ENCODE measurements at regions not wholly inside any gene's neighbourhood (a gene's known extent, or its start where the extent isn't known, plus 50 kb on each side); places are given as distances from the start of the nearest gene placed in this dataset.

DNA sequence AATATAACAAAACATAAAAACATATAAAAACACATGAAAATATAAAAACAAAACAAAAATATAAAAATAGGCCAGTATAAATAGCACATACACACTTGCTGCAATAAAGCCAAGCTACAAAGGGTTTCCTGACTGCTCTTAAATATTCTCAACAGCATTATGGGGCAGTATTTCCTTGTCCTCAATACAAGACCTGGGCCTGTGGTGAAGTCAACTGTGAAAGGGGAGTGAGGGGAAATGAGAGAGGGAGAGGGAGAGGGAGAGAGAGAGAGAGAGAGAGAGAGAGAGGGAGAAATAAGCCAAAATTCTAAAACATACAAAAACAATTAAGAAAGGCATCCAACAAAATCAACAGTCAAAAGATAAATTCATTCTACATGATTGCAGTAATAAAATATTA, 82.6 kb upstream of the NEDD4L start:
- TF ChIP-seq CTCF (IDR thresholded peaks at IDR 0.05) (no peak), SIN3A (IDR thresholded peaks at IDR 0.05; ENCODE audit: borderline replicate concordance, insufficient read depth, low read depth, low read length) (no peak), POLR2AphosphoS5 (IDR thresholded peaks at IDR 0.05; ENCODE audit: low read depth, low read length) (no peak), TCF7L2 (IDR thresholded peaks at IDR 0.05; ENCODE audit: low read depth, low read length) (no peak)
- TF ChIP-seq, protein P1, sequence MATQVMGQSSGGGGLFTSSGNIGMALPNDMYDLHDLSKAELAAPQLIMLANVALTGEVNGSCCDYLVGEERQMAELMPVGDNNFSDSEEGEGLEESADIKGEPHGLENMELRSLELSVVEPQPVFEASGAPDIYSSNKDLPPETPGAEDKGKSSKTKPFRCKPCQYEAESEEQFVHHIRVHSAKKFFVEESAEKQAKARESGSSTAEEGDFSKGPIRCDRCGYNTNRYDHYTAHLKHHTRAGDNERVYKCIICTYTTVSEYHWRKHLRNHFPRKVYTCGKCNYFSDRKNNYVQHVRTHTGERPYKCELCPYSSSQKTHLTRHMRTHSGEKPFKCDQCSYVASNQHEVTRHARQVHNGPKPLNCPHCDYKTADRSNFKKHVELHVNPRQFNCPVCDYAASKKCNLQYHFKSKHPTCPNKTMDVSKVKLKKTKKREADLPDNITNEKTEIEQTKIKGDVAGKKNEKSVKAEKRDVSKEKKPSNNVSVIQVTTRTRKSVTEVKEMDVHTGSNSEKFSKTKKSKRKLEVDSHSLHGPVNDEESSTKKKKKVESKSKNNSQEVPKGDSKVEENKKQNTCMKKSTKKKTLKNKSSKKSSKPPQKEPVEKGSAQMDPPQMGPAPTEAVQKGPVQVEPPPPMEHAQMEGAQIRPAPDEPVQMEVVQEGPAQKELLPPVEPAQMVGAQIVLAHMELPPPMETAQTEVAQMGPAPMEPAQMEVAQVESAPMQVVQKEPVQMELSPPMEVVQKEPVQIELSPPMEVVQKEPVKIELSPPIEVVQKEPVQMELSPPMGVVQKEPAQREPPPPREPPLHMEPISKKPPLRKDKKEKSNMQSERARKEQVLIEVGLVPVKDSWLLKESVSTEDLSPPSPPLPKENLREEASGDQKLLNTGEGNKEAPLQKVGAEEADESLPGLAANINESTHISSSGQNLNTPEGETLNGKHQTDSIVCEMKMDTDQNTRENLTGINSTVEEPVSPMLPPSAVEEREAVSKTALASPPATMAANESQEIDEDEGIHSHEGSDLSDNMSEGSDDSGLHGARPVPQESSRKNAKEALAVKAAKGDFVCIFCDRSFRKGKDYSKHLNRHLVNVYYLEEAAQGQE (IDR thresholded peaks at IDR 0.05; ENCODE audit: insufficient read depth in 1 of 2, low read depth in 2 of 2, low read length in 1 of 2), result no peak

Measured in Panc1 (cell line).